ENCODE measurements at regions not wholly inside any gene's neighbourhood (a gene's known extent, or its start where the extent isn't known, plus 50 kb on each side); places are given as distances from the start of the nearest gene placed in this dataset.
"Not testable (repeated sequence)": the region's sequence is repeated elsewhere in the genome, so short reads cannot be mapped to it uniquely, and the experiment has no call there.

- TF ChIP-seq CTCF, POLR2A (IDR thresholded peaks at IDR 0.05): not testable (repeated sequence)
These were observed 169.6 kb upstream of the CCZ1B start for GRCh38 chr7:6995493-6996289.

Measured in right lobe of liver (tissue), 4 donors.